KG1 (cell line): ENCODE measurements at regions not wholly inside any gene's neighbourhood (a gene's known extent, or its start where the extent isn't known, plus 50 kb on each side); places are given as distances from the start of the nearest gene placed in this dataset.

ENCODE experiments used
- DNase-seq: peaks from one replicate; lab custom pipeline; 2025; lab: John Stamatoyannopoulos, UW

GRCh38 chr4:19146038-19146437 is 1105.7 kb upstream of the SLIT2 start:
- DNase-seq, result no peak

- DNase-seq, result no peak
Measured at GRCh38 chr4:19135895-19136633, 1114.5 kb upstream of the LCORL start.

- DNase-seq, result no peak
Measured at GRCh38 chr4:19134685-19135084, 1113.1 kb upstream of the LCORL start.

- DNase-seq, result no peak
Measured at GRCh38 chr4:19133315-19133714, 1111.8 kb upstream of the LCORL start.

DNA sequence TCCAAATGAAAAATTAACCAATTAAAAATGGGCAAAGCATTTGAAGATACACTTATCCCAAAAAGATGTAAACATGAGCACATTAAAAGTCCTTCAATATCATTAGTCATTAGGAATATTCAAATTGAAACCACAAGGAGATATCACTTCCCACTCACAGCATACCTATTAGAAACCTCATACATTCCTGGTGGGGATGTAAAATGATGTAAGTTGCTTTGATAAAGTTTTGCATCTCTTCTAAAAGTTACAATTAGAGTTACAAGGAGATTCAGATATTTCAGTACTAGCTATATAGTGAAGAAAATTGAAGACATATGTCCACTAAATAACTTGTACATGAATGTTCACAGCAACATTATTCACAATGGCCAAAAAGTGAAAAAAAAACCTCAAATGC is 1109.3 kb upstream of the LCORL start:
- no peak for DNase-seq

DNA sequence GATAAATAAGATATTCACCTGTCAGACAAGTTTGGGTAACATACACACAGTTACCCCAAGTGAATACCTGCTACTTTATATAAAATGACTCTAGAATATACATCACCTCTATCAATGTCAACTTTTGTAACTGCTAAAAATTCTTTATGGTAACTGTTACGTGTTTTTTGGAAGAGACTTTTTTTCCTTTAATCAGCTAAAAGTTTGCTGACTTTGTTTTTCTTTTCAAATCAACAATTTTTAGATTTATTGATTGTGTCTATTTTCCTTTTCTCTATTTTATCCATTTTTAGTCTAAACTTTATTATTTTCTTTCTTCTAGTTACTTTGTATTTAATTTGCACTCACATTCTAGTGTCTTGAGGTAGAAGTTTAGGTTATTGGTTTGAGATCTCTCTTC is 1106.6 kb upstream of the LCORL start:
- no peak for DNase-seq

- no peak for DNase-seq
Measured at GRCh38 chr4:19126903-19127302, 1105.3 kb upstream of the LCORL start.

DNA sequence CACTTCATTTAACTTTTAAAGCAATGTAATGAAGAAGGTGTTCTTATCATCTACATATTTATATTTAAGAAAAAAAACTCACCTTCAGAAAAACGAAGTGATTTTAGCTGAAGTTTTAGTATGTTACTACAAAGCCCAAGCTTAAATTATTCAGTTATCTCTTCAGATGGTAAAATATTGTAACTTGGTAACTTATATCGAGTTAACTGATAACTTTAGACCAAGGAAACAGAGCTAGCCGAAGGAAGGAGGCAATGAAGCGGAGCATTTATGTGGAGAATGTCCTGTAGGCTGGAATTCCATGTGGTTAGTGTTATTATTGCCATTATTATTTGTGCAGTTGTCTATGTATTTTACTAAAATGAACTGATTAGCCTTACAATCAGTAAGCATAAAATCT is 1102.1 kb upstream of the LCORL start:
- DNase-seq, result no peak

- DNase-seq, result no peak
Measured at GRCh38 chr4:19119904-19120560, 1098.5 kb upstream of the LCORL start.

- DNase-seq, result no peak
Measured at GRCh38 chr4:19117022-19117421, 1095.5 kb upstream of the LCORL start.

DNA sequence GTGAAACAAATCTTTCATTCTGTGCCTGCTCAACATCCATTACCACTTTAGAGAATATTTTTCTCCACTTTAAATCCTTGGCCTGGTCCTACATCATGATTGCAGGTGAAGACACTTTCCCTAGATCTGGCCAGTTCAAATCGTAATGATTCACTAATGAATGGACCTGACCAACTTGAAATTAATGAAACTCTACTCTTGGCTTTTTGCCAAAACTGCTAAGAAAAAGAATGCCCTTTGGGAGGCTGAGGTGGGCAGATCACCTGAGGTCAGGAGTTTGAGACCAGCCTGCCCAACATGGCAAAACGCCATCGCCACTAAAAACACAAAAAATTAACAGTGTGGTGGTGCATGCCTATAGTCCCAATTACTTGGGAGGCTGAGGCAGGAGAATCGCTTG is 1082.6 kb upstream of the LCORL start:
- DNase-seq, result no peak

GRCh38 chr4:19095491-19096046 is 1074.0 kb upstream of the LCORL start:
- DNase-seq, result no peak

DNA sequence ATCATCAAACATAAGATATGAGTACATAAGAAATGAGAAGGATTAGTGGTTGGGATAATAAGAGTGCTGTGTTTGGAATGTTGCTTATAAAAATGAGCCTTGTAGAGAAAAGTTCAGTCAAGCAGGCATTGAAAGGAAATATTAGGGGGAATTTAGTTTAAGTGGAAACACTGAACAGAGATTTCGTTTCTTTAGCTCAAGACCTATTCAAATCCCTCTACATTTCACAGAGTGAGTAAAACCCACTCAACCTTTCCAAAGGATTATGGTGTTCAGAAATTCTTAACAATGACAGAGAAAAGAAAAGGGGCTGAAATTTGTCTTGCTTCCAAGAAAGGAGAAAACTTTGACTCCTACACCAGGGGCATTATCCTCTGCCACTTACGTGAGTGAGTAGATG is 1072.4 kb upstream of the LCORL start:
- DNase-seq, result no peak

GRCh38 chr4:19092797-19093196 is 1071.2 kb upstream of the LCORL start:
- DNase-seq, result no peak

DNA sequence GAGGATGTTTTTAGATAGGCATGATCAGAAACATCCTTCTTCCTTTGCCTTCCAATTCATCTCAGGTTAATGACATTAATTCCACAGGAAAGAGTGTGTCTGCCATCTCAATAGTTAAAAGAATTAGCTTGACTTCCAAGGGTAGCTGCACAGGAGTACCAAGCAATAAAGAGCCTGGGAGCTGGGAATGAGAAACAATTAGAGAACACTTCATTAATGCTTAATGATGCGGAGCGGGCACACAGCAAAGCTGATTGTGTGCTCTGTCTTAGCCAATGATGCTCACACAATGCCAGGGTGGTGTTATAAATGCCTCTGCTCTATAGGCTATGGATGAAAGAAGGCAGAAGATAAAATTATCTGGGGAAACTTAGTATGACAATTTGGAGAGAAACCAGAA is 1052.5 kb upstream of the LCORL start:
- DNase-seq, result no peak

GRCh38 chr4:19063662-19064061 is 1042.1 kb upstream of the LCORL start:
- no peak for DNase-seq

DNA sequence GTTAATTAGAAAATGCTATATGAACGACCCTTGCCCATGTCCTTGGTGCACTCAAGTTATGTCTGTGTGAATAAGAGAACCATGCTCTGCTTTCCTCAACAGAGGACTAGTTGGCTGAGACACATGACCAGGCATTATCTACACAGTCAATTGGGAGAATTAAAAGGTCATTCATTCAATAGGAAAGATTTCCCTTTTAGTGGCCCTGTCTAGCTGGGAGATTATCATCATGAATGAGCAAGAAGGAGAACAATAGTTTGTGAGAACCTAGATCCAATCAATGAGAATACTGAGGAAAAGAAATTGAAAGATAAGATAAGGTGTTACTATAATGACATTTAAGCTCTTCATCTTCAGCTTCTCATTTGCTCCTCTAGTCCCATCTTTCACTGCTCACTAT is 1033.4 kb upstream of the LCORL start:
- DNase-seq, result no peak

DNA sequence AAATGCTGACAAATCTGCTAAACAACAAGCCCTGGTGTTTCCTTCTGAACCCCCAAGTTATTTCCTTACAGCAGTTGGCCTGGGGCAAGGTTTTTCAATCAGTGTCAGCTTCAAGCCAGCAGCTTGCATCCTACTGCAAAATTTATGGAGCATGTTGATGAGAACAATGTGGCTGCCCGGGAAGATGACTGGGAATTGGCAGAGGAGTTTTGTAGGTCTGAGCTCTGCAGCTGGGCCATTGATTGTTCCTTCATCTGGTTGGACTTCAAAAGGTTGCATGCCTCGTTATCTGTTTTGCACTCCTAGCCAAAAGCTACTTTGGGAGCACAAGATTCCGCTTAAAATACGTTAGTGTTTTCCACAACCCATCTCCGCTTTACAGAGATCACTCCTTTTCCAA is 1030.3 kb upstream of the LCORL start:
- DNase-seq, result no peak

DNA sequence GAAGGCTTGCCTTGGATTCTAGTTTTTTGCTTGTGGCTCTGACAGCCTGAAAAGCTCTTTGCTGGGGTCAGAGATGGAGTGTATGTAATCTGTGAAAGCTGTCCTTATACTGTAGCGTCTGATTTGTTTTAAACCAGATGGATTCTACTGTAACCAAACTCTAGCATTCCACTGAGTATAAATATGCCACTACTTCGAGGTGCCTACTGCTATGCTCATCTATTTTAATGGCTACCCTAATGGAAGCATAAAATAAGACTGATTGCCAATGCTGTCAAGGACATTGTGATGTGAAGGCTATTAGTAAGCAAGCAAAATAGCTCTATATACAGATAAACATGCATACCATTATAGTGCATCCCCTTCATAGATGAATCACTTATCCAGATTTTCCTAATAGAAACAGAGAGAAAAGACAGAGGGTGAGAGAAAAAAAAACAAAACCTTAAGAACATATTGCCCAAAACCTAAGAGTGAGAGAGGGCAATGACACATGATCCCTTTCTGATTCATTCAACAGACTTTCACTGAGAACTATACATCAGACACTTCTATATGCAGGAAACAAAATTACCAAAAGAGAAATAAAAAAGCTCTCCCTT is 1025.8 kb upstream of the LCORL start:
- DNase-seq, result no peak

GRCh38 chr4:19039816-19040215 is 1018.3 kb upstream of the LCORL start:
- DNase-seq, result no peak

DNA sequence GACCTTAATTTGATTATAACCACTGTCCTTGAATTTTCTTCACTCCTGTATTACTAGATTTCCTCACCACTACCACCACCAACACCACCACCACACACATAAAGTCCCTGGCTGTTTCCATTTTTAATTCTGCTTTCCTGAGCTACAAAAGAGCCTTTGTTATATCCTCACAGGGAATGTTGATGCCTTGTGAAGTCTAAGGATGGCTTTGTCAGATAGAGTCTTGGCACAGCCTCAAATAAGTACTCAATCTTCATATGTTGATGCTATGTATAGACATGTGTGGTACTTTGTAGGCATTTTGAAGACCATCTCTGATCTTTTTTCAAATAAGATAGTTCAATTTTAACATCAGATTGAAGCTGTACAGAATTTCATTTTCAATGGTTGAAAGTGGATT is 1016.7 kb upstream of the LCORL start:
- no peak for DNase-seq

DNA sequence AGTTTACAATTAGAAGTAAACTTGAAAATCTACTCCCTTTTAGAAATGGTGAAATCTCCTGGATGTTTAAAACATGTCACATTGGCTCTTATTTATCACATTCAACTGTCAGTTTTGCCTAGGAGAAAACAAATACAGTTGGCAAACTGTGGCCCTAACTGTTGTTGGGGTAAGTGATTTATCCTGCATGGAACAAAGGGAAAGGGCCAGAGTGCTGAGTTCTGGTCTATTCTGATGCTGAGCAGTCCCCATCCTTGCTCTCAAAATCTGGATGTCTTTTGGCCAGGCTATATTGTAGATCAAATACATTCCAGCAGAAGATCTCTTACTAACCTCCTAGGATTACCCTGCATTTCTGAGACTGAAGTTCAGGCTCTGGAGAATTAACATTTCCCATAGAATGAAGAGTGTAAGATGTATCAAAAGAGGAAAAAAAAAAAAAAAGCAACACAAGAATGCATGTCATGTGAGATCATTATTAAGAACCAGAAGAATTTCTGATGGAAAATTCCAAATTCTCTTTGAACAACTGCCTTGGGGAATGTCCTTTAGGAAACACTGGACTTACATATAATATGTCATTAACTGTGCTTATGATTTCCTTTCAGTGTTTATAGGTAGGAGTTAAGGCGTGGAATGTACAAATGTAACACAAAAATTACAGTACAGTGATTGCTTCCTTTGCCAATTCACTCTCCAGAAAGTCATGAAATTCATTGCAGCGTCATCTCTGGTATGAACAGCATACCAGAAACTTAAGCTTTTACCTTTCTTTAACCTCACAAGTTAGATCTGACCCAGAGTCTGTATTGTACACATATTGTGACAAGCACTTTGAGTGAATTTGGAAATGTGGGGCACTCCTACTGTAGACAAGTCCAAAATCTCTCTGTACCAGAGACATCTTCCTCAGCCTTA is 1012.5 kb upstream of the LCORL start:
- no peak for DNase-seq
